HUDEP-2 (cell line): ENCODE measurements at regions not wholly inside any gene's neighbourhood (a gene's known extent, or its start where the extent isn't known, plus 50 kb on each side); places are given as distances from the start of the nearest gene placed in this dataset.

Experiments used
- DNase-seq, 76 experiments: peaks; one replicate each; lab custom pipeline; 2025; ENCODE audit not compliant: unreplicated experiment in 76 of 76; lab: John Stamatoyannopoulos, UW

GRCh38 chr17:13405807-13406206, 195.9 kb downstream of the HS3ST3A1 start:
- DNase-seq = no peak

- no peak for DNase-seq
Observed at GRCh38 chr17:13405080-13405479, 196.6 kb downstream of the HS3ST3A1 start.

GRCh38 chr17:13403982-13404946, 197.5 kb downstream of the HS3ST3A1 start:
- DNase-seq = no peak

GRCh38 chr17:13400491-13400890, 201.2 kb downstream of the HS3ST3A1 start:
- DNase-seq = no peak

GRCh38 chr17:13398853-13399252, 202.9 kb downstream of the HS3ST3A1 start:
- no peak for DNase-seq

- DNase-seq = no peak
Observed at GRCh38 chr17:13398091-13398490, 203.6 kb downstream of the HS3ST3A1 start.

GRCh38 chr17:13395862-13396261, 205.9 kb downstream of the HS3ST3A1 start:
- DNase-seq = no peak

GRCh38 chr17:13395346-13395745, 206.4 kb downstream of the HS3ST3A1 start:
- DNase-seq = no peak

- no peak for DNase-seq
Observed at GRCh38 chr17:13393841-13394710, 207.7 kb downstream of the HS3ST3A1 start.

- no peak for DNase-seq
Observed at GRCh38 chr17:13387952-13388351, 213.8 kb downstream of the HS3ST3A1 start.

GRCh38 chr17:13387236-13387635, 214.5 kb downstream of the HS3ST3A1 start:
- DNase-seq = no peak

GRCh38 chr17:13385481-13385911, 216.2 kb downstream of the HS3ST3A1 start:
- DNase-seq = no peak

- no peak for DNase-seq
Observed at GRCh38 chr17:13384626-13385025, 217.1 kb downstream of the HS3ST3A1 start.

- no peak for DNase-seq
Observed at GRCh38 chr17:13378361-13378760, 223.4 kb downstream of the HS3ST3A1 start.

GRCh38 chr17:13374203-13375143, 227.3 kb downstream of the HS3ST3A1 start:
- no peak for DNase-seq

- DNase-seq = no peak
Observed at GRCh38 chr17:13372432-13372831, 229.3 kb downstream of the HS3ST3A1 start.

GRCh38 chr17:13367154-13367553, 234.6 kb downstream of the HS3ST3A1 start:
- no peak for DNase-seq

- DNase-seq = no peak
Observed at GRCh38 chr17:13365331-13365730, 236.4 kb downstream of the HS3ST3A1 start.

- DNase-seq = no peak
Observed at GRCh38 chr17:13363771-13364170, 238.0 kb downstream of the HS3ST3A1 start.
